Nephron (organoid): ENCODE measurements at regions not wholly inside any gene's neighbourhood (a gene's known extent, or its start where the extent isn't known, plus 50 kb on each side); places are given as distances from the start of the nearest gene placed in this dataset.
A peak's percentile ranks its signal among the peaks of the same experiment; 100 is the strongest.

ENCODE experiments used
- H3K27ac Mint-ChIP-seq, 3 experiments: 2 replicates each; pipeline ENCODE4 v1.8.0; 2020; ENCODE audit warnings: mixed read lengths in 3 of 3, mild to moderate bottlenecking in 2 of 3, moderate library complexity in 1 of 3
- H3K27me3 Mint-ChIP-seq: 2 replicates; pipeline ENCODE4 v1.8.0; 2021; ENCODE audit warnings: low read depth, mild to moderate bottlenecking, moderate library complexity, mixed read lengths
- H3K36me3 Mint-ChIP-seq: 2 replicates; pipeline ENCODE4 v1.8.0; 2020; ENCODE audit warnings: low read depth, mixed read lengths
- H3K4me1 Mint-ChIP-seq: 2 replicates; pipeline ENCODE4 v1.8.0; 2020; ENCODE audit warnings: mixed read lengths
- H3K4me3 Mint-ChIP-seq, 3 experiments: 2 replicates each; pipeline ENCODE4 v1.8.0; 2020; ENCODE audit warnings: mild to moderate bottlenecking in 3 of 3, mixed read lengths in 3 of 3, moderate library complexity in 2 of 3
- H3K9me3 Mint-ChIP-seq: 2 replicates; pipeline ENCODE4 v1.8.0; 2020; ENCODE audit warnings: mixed read lengths
- CTCF ChIP-seq, 3 experiments: fragments of 200-600 bp; sonication (generic); IDR thresholded peaks; one replicate each; pipeline ENCODE4 v1.5.0; 2021; ENCODE audit warnings: antibody characterized with exemption in 3 of 3; ENCODE audit not compliant: unreplicated experiment in 3 of 3

DNA sequence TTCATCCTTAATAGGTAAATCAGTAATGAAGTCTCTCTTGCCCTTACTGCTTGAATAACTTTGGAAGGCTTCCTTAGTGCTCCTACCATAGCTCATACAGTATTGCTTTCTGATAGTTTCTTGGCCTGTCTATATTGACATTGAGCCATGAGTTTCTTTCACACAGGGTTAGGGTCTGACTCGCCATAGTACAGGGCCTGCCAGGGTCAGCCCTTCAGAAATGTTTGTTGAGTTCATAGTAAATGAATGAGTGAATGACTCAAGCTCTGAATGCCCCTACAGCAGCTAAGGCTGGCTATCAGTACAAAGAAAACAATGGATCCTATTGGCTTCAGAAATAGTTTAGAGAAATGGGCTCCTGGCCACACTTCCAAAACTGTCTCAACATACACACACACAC, 65.0 kb upstream of the LRATD1 start:
- no peaks in the 10 kb centered on the region for H3K36me3 Mint-ChIP-seq
- H3K9me3 Mint-ChIP-seq = no peaks in the 10 kb centered on the region
- TF ChIP-seq CTCF (IDR thresholded peaks at IDR 0.05; ENCODE audit: unreplicated experiment in 3 of 3) = no peak

GRCh38 chr2:14569294-14569693, 63.2 kb upstream of the LRATD1 start:
- Mint-ChIP-seq H3K4me3 (no peak overlapping the region), H3K27me3 (no peaks in the 10 kb centered on the region), H3K36me3 (no peaks in the 10 kb centered on the region), H3K27ac (no peak overlapping the region), H3K9me3 (no peaks in the 10 kb centered on the region), H3K4me1 (peaks cover 11% of the 10 kb centered on the region)
- no peak for TF ChIP-seq CTCF (IDR thresholded peaks at IDR 0.05; ENCODE audit: unreplicated experiment in 3 of 3)

More for the DNA sequence above, 65.0 kb upstream of the LRATD1 start:
- Mint-ChIP-seq H3K27ac (peak overlapping the region; percentile 72 to 82 (median 82)), H3K27me3 (no peaks in the 10 kb centered on the region), H3K4me1 (peaks cover 11% of the 10 kb centered on the region), H3K4me3 (no peak overlapping the region)

DNA sequence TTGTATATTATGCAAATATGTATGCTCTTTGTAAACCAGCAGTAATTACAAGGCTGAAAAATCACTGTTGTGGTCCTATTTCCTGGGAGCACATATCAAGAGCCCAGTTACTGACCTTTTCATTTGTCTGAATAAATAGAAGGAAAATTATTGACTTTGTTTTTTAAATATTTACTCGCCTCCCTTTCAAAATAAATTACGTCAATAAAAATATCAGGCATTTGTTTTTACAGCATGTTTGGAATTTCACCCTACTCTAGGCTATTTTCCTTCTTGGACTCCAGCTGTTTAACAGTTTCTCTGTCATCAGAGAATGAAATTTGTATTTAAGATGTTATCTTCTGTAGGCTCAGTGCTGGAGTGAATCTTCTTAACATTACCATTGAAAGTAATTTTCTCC, 59.9 kb upstream of the LRATD1 start:
- peaks cover 4% of the 10 kb centered on the region for H3K4me1 Mint-ChIP-seq
- no peaks in the 10 kb centered on the region for H3K9me3 Mint-ChIP-seq
- H3K27ac Mint-ChIP-seq = no peak overlapping the region
- no peak overlapping the region for H3K4me3 Mint-ChIP-seq
- H3K36me3 Mint-ChIP-seq = no peaks in the 10 kb centered on the region
- no peaks in the 10 kb centered on the region for H3K27me3 Mint-ChIP-seq
- no peak for TF ChIP-seq CTCF (IDR thresholded peaks at IDR 0.05; ENCODE audit: unreplicated experiment in 3 of 3)

- Mint-ChIP-seq H3K9me3 (no peaks in the 10 kb centered on the region), H3K4me1 (no peaks in the 10 kb centered on the region), H3K27ac (no peak overlapping the region), H3K36me3 (no peaks in the 10 kb centered on the region), H3K27me3 (no peaks in the 10 kb centered on the region), H3K4me3 (no peak overlapping the region)
- no peak for TF ChIP-seq CTCF (IDR thresholded peaks at IDR 0.05; ENCODE audit: unreplicated experiment in 3 of 3)
Measured at GRCh38 chr2:14577843-14578242, 54.7 kb upstream of the LRATD1 start.
